Heart left ventricle (tissue), 16 donors: ENCODE measurements at regions not wholly inside any gene's neighbourhood (a gene's known extent, or its start where the extent isn't known, plus 50 kb on each side); places are given as distances from the start of the nearest gene placed in this dataset.

Source experiments
- ATAC-seq, 4 donors: fragments of 200-7000 bp; cut with Tn5 transposase; one replicate each; pipeline ENCODE4 v1.9.1; 2020 to 2022; ENCODE audit warnings: moderate library complexity in 4 of 4, mild to moderate bottlenecking in 3 of 4, moderate number of reproducible peaks in 1 of 4
- DNase-seq, 5 donors: peaks; one replicate each; pipeline ENCODE4 v3.0.0-alpha.2; 2020
- H3K27ac ChIP-seq, 12 donors: fragments of 200-600 bp; sonication (generic) in 4 of 12; one replicate each; pipeline versions ENCODE4 v1.5.0 to v1.8.0; 2016 to 2022; ENCODE audit warnings: mild to moderate bottlenecking in 2 of 12
- H3K27me3 ChIP-seq, 9 donors: fragments of 200-600 bp; sonication (generic) in 2 of 9; one replicate each; pipeline versions ENCODE4 v1.5.1 to v1.8.0; 2016 to 2022; ENCODE audit warnings: mild to moderate bottlenecking in 3 of 9
- H3K36me3 ChIP-seq, 9 donors: fragments of 200-600 bp; sonication (generic) in 2 of 9; one replicate each; pipeline versions ENCODE4 v1.5.0 to v1.8.0; 2018 to 2022; ENCODE audit warnings: mild to moderate bottlenecking in 2 of 9
- H3K4me1 ChIP-seq, 12 donors: fragments of 200-600 bp; sonication (generic) in 4 of 12; one replicate each; pipeline versions ENCODE4 v1.5.0 to v1.8.0; 2016 to 2022; ENCODE audit warnings: mild to moderate bottlenecking in 3 of 12
- H3K4me3 ChIP-seq, 12 donors: fragments of 200-600 bp; sonication (generic) in 4 of 12; one replicate each; pipeline versions ENCODE4 v1.5.0 to v1.8.0; 2017 to 2022; ENCODE audit warnings: mild to moderate bottlenecking in 9 of 12, moderate library complexity in 4 of 12
- H3K9me3 ChIP-seq, 12 donors: fragments of 200-600 bp; sonication (generic) in 4 of 12; one replicate each; pipeline versions ENCODE4 v1.5.0 to v1.8.0; 2016 to 2022; ENCODE audit warnings: mild to moderate bottlenecking in 1 of 12
- POLR2A ChIP-seq, 2 donors: fragments of 450-650 bp; IDR thresholded peaks; one replicate each; pipeline ENCODE4 v1.6.1; 2017; ENCODE audit warnings: antibody characterized with exemption in 2 of 2, mild to moderate bottlenecking in 2 of 2, moderate library complexity in 2 of 2
- WGBS, 4 donors: extraction: QIAGEN DNeasy Blood & Tissue Kit in 2 of 4; methylation state at CpG; one replicate each; pipeline versions ENCODE4 v1.1.5 to v1.1.7; 2013 to 2018; 5-methylcytosine and 5-hydroxymethylcytosine counted together
- intact Hi-C, 10 donors: fragments of 100-400 bp; cut with DNase I; formaldehyde crosslinking; loops; one replicate each; pipeline versions ENCODE4 v1.11.1 to v1.14.2; 2022
- TF ChIP-seq, protein P1 (sequence below), 12 donors: fragments of 200-600 bp; sonication (generic) in 4 of 12; IDR thresholded peaks; one replicate each; pipeline versions ENCODE4 v1.5.0 to v1.8.0; 2018 to 2022; ENCODE audit warnings: antibody characterized with exemption in 12 of 12, mild to moderate bottlenecking in 5 of 12
- donor health status: ischemic (EF 13 %, LVEDD 7.1; RV severe dilation, severe dysfunction).
- donor health status: healthy with polysubstance abuse.
- donor health status: DM: no; HTN: yes; CAD: no.
- donor health status: DM: no; HTN: no; CAD: no.
- donor health status: ischemic (EF 25% LVEDD 6.9; RV normal size, moderate dysfunction).
- donor health status: ischemic (EF 25% LVEDD 5.7; RV mildly dilated, moderate dysfunction).
- donor health status: healthy.
- donor health status: DM: yes; HTN: yes; CAD: no.
- donor health status: ischemic (EF 35%, LVEDD 5.7; RV mildly dilated, moderate dysfunction).
- donor health status: nonischemic (EF 11% LVEDD 7.7; RV severe dilation, severe dysfunction).
- donor health status: DM: yes; HTN: yes; CAD: no.
- donor health status: PGD.
- donor health status: ischemic (EF 29% LVEDD 5.4; RV normal size, mild dysfunction).
- donor health status: nonischemic (EF 23%, LVEDD 6.1; RV moderate dilation, normal function).

DNA sequence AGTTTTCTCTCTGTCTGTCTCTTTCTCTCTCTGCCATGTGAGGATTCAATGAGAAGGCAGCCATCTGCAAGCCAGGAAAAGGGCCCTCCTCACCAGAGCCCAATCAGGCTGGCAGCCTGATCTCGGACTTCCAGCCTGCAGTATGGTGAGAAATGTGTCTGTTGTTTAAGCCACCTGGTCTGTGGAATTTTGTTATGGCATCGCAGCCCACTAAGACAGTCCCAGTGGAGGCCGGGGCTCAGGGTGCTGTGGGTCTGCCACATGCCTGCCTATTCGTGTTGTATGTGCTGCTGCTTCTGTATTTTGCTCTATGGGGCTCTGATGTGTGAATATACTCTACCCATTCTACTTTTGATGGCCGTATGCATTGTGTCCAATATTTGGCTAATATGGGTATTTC is 139.0 kb upstream of the HS6ST1 start:
- no peak overlapping the region for H3K4me3 ChIP-seq
- 75 to 87% (median 80%) methylated on average over 5 of the region's 5 CpGs for WGBS, 4 donors
- H3K9me3 ChIP-seq: peaks cover 0 to 24% (median 0%) of the 10 kb centered on the region in 12 donors
- intact Hi-C loops: no loop called here
- TF ChIP-seq, protein P1, sequence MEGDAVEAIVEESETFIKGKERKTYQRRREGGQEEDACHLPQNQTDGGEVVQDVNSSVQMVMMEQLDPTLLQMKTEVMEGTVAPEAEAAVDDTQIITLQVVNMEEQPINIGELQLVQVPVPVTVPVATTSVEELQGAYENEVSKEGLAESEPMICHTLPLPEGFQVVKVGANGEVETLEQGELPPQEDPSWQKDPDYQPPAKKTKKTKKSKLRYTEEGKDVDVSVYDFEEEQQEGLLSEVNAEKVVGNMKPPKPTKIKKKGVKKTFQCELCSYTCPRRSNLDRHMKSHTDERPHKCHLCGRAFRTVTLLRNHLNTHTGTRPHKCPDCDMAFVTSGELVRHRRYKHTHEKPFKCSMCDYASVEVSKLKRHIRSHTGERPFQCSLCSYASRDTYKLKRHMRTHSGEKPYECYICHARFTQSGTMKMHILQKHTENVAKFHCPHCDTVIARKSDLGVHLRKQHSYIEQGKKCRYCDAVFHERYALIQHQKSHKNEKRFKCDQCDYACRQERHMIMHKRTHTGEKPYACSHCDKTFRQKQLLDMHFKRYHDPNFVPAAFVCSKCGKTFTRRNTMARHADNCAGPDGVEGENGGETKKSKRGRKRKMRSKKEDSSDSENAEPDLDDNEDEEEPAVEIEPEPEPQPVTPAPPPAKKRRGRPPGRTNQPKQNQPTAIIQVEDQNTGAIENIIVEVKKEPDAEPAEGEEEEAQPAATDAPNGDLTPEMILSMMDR (IDR thresholded peaks at IDR 0.05): no peak
- no peak for TF ChIP-seq POLR2A (IDR thresholded peaks at IDR 0.05)
- H3K27me3 ChIP-seq: no peaks in the 10 kb centered on the region
- DNase-seq (no peak), ATAC-seq (no peak)
- peaks cover 0 to 8% (median 0%) of the 10 kb centered on the region in 12 donors for H3K4me1 ChIP-seq
- H3K36me3 ChIP-seq: no peaks in the 10 kb centered on the region
- H3K27ac ChIP-seq: no peak overlapping the region

DNA sequence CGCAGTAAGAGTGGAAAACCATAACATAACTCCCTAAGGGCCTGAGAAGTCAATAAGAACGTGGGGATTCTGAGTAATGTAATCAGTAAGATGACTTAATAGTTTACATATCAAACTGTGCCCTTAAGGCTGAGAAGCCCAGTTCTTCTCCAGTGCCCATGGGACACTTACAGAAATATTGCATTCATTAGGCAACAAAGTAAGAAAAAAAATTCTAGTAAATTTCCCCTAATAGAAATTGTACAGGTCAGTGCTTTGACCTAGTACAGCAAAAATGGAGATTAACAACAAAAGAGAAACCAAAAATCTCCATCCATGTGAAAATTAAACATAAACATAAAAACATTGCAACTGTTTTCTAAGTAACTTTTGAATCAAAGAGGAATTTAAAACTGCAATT is 139.8 kb upstream of the HS6ST1 start:
- DNase-seq (no peak), ATAC-seq (no peak)
- Histone ChIP-seq H3K27me3 (no peaks in the 10 kb centered on the region), H3K4me1 (peaks cover 0 to 8% (median 0%) of the 10 kb centered on the region in 12 donors), H3K27ac (no peak overlapping the region), H3K4me3 (no peak overlapping the region), H3K36me3 (no peaks in the 10 kb centered on the region), H3K9me3 (peaks cover 0 to 26% (median 0%) of the 10 kb centered on the region in 12 donors)
- intact Hi-C loops: no loop called here
- 72 to 83% (median 76%) methylated on average over 2 of the region's 2 CpGs for WGBS, 4 donors
- no peak for TF ChIP-seq POLR2A (IDR thresholded peaks at IDR 0.05)
- TF ChIP-seq, protein P1 (IDR thresholded peaks at IDR 0.05): no peak

- Histone ChIP-seq H3K27me3 (no peaks in the 10 kb centered on the region), H3K9me3 (peaks cover 0 to 56% (median 7%) of the 10 kb centered on the region in 12 donors), H3K4me3 (no peak overlapping the region), H3K27ac (no peak overlapping the region), H3K4me1 (peaks cover 0 to 25% (median 4%) of the 10 kb centered on the region in 12 donors), H3K36me3 (no peaks in the 10 kb centered on the region)
- 64 to 93% (median 80%) methylated on average over 1 of the region's 1 CpG for WGBS, 4 donors
- TF ChIP-seq POLR2A (IDR thresholded peaks at IDR 0.05): no peak
- TF ChIP-seq, protein P1 (IDR thresholded peaks at IDR 0.05): no peak
- no peak for ATAC-seq
- DNase-seq: no peak
- intact Hi-C loops: loop anchor here in 2 of 10 donors (10.0 kb wide), 1 partner anchor 140 kb away; no protein-coding TSS in a partner anchor
Observed at GRCh38 chr2:128464456-128464855, 145.8 kb upstream of the HS6ST1 start.

DNA sequence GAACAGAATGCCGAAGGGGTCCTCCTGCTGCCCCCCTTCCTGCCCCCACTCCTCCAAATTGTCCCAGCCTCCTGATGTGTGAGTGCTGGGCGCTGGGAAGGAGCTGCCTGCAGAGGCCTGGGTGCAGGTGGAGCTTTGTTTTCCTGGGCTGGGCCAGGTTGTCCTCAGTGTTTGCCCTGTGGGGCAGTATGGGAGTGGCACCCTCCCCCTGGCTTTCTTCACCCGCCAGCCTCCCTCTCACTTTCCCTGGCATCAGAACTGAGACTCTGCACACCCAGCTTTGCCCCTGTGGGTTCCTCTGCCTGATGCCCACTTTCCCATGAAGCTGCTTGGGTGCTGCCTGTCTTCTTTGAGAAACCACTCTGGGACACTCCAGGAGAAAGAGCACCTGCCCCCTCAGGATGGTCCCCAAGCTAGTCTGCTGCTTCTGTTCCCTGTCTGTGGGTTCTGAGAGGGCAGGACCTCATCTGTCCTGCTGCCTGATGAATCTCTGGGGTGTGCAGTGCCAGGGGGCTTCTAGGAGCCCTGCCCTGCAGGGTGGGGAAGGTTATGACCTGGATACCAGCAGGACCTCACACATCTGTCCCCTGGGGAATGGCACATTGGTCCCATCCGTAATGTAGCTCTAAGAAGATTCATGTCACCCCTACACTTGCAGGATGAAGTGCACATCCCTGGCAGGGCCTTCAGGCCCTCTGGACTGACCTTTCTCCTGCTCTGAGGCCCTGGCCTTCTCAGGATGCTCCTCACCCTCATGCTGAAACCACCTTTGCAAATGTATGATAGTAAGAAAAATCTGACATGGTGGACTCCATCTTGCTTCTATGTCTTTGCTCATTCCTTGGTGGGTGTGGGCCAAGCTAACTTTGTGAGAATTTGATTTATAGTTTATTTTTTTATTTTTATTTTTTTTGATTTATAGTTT is 146.8 kb upstream of the HS6ST1 start:
- ATAC-seq (no peak), DNase-seq (peak in 1 of 5 donors; percentile 11)
- Histone ChIP-seq H3K9me3 (peaks cover 0 to 65% (median 16%) of the 10 kb centered on the region in 12 donors), H3K4me1 (peaks cover 0 to 25% (median 4%) of the 10 kb centered on the region in 12 donors), H3K27me3 (no peaks in the 10 kb centered on the region), H3K27ac (peak overlapping the region in 2 of 12 donors; percentile 15 to 82), H3K4me3 (no peak overlapping the region), H3K36me3 (no peaks in the 10 kb centered on the region)
- TF ChIP-seq, protein P1 (IDR thresholded peaks at IDR 0.05): no peak
- no peak for TF ChIP-seq POLR2A (IDR thresholded peaks at IDR 0.05)
- 83 to 92% (median 89%) methylated on average over 4 of the region's 4 CpGs for WGBS, 4 donors
- intact Hi-C loops: loop anchor here in 5 of 10 donors (2.0 to 10.0 kb wide), 4 partner anchors 23 to 141 kb away; no protein-coding TSS in a partner anchor
